Fibroblast of lung (primary cell): ENCODE measurements at regions not wholly inside any gene's neighbourhood (a gene's known extent, or its start where the extent isn't known, plus 50 kb on each side); places are given as distances from the start of the nearest gene placed in this dataset.

Experiments
- DNase-seq, 2 donors: peaks; one replicate each; pipeline versions ENCODE4 v3.0.0 to v3.0.0-alpha.2; 2010; ENCODE audit warnings: low read depth in 2 of 2
- H2AFZ ChIP-seq: 2 replicates; pipeline ENCODE4 v1.5.1; 2012; ENCODE audit warnings: low read length, control low read depth, inconsistent platforms
- H3K27ac ChIP-seq: 2 replicates; pipeline ENCODE4 v1.5.1; 2011; ENCODE audit warnings: low read length, control low read depth; ENCODE audit not compliant: insufficient read depth
- H3K27me3 ChIP-seq: 2 replicates; pipeline ENCODE4 v1.5.1; 2011; ENCODE audit warnings: mild to moderate bottlenecking, low read length; ENCODE audit not compliant: control insufficient read depth, insufficient read depth
- H3K36me3 ChIP-seq: 2 replicates; pipeline ENCODE4 v1.5.1; 2011; ENCODE audit warnings: low read length; ENCODE audit not compliant: control insufficient read depth, insufficient read depth
- H3K4me1 ChIP-seq: 2 replicates; pipeline ENCODE4 v1.5.1; 2011; ENCODE audit warnings: low read length; ENCODE audit not compliant: control insufficient read depth, insufficient read depth; ENCODE audit errors: extremely low read depth
- H3K4me2 ChIP-seq: 2 replicates; pipeline ENCODE4 v1.5.1; 2011; ENCODE audit warnings: low read length, control low read depth; ENCODE audit not compliant: insufficient read depth; ENCODE audit errors: extremely low read depth
- H3K4me3 ChIP-seq, 4 experiments: fragments of 200-600 bp in 1 of 4; sonication (generic) in 1 of 4; replicated peaks in 1 of 4; 2 replicates each; pipeline ENCODE4 v1.5.1; 2011 to 2016; ENCODE audit warnings: low read length in 4 of 4, low read depth in 3 of 4, mild to moderate bottlenecking in 3 of 4, control low read depth in 2 of 4, inconsistent platforms in 1 of 4, mixed read lengths in 1 of 4; ENCODE audit not compliant: insufficient read depth in 1 of 4; ENCODE audit errors: control extremely low read depth in 1 of 4
- H3K79me2 ChIP-seq: 2 replicates; pipeline ENCODE4 v1.5.1; 2012; ENCODE audit warnings: mild to moderate bottlenecking, low read length, inconsistent platforms; ENCODE audit not compliant: control insufficient read depth, insufficient read depth
- H3K9ac ChIP-seq: 2 replicates; pipeline ENCODE4 v1.5.1; 2011; ENCODE audit warnings: mild to moderate bottlenecking, low read length, control low read depth; ENCODE audit not compliant: insufficient read depth
- H3K9me3 ChIP-seq: 2 replicates; pipeline ENCODE4 v1.5.1; 2012; ENCODE audit warnings: low read depth, low read length; ENCODE audit not compliant: control insufficient read depth, insufficient read depth
- H4K20me1 ChIP-seq: 2 replicates; pipeline ENCODE4 v1.5.1; 2011; ENCODE audit warnings: low read length; ENCODE audit not compliant: control insufficient read depth, insufficient read depth; ENCODE audit errors: extremely low read depth
- CTCF ChIP-seq, 2 donors: IDR thresholded peaks in 1 of 2; conservative IDR thresholded peaks in 1 of 2; 1 replicate in 1 of 2; 2 replicates in 1 of 2; pipeline ENCODE4 v1.5.1; 2011 to 2012; ENCODE audit warnings: low read length in 2 of 2, control low read depth in 1 of 2, inconsistent platforms in 1 of 2, low read depth in 1 of 2, mild to moderate bottlenecking in 1 of 2
- EZH2 ChIP-seq: IDR thresholded peaks from 2 replicates; pipeline ENCODE4 v1.5.1; 2012; ENCODE audit warnings: low read length, control low read depth, mild to moderate bottlenecking; ENCODE audit errors: missing control alignments

DNA sequence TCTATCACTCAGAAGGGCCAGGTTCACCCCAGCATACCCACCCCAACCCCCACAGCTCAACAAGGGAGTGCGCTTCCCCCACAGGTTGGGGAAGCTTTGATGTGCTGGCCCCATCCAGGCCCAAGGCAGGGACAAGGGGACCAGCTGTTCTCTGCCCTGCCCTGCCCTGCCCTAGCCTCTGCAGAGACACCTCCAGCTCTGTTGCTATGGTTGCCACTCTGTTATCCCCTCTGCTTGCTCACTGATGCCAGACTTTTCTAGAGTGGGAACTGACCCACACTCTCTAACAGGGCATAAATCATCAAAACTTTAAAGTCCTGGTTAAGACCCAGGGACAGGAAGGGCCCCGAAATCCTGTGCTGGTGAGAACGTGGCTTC is 50.4 kb upstream of the ENPP7 start:
- Histone ChIP-seq H3K4me1 (no peaks in the 10 kb centered on the region), H3K9me3 (no peaks in the 10 kb centered on the region), H3K4me3 (no peak overlapping the region), H3K4me2 (no peak overlapping the region), H2AFZ (no peak overlapping the region), H3K27me3 (no peaks in the 10 kb centered on the region), H3K27ac (no peak overlapping the region), H3K36me3 (no peaks in the 10 kb centered on the region), H3K9ac (no peak overlapping the region), H4K20me1 (no peaks in the 10 kb centered on the region), H3K79me2 (no peaks in the 10 kb centered on the region)
- DNase-seq: no peak
- TF ChIP-seq EZH2 (no peak), CTCF (conservative IDR thresholded peaks at IDR 0.05 in 1 of 2, IDR thresholded peaks at IDR 0.05 in 1 of 2; ENCODE audit: low read depth in 1 of 2, low read length in 2 of 2) (no peak)

DNA sequence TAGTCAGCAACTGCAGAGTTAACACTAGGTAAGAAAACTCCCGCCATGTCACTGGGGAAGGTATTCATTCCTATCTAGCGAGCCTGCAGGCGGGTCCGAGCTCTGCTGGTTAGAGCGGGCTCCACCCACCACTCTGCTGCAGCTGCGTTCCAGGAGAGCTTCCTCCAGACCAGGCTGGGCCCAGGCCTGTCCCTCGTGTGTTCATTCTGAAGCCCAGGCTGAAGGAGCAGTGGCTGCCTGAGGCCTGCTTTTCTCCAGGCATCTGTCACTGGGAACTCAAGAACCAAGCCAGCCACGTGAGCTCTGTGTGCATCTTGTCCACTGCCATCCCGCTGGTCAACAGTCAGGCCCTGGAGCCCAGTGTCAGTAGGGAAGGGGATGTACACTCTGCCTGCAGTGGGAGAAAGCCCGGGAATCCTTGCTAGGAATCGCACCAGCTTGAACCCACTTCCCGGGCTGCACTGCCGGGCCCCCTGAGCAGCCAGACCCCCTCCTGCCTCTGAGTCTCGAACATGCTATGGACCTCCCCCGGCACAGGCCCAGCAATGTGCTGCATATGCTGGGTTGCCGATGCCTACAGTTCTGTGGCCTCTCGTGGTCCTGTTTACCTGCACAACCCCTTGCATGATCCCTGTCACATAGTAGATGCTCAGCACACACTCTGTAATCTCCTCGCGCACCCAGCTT is 51.0 kb upstream of the ENPP7 start:
- Histone ChIP-seq H3K4me1 (no peaks in the 10 kb centered on the region), H3K9ac (no peak overlapping the region), H3K27me3 (no peaks in the 10 kb centered on the region), H3K36me3 (no peaks in the 10 kb centered on the region), H3K79me2 (no peaks in the 10 kb centered on the region), H4K20me1 (no peaks in the 10 kb centered on the region), H3K27ac (no peak overlapping the region), H3K4me3 (no peak overlapping the region), H2AFZ (no peak overlapping the region), H3K9me3 (no peaks in the 10 kb centered on the region), H3K4me2 (no peak overlapping the region)
- no peak for DNase-seq
- TF ChIP-seq EZH2 (no peak), CTCF (conservative IDR thresholded peaks at IDR 0.05 in 1 of 2, IDR thresholded peaks at IDR 0.05 in 1 of 2; ENCODE audit: low read depth in 1 of 2, low read length in 2 of 2) (no peak)

DNA sequence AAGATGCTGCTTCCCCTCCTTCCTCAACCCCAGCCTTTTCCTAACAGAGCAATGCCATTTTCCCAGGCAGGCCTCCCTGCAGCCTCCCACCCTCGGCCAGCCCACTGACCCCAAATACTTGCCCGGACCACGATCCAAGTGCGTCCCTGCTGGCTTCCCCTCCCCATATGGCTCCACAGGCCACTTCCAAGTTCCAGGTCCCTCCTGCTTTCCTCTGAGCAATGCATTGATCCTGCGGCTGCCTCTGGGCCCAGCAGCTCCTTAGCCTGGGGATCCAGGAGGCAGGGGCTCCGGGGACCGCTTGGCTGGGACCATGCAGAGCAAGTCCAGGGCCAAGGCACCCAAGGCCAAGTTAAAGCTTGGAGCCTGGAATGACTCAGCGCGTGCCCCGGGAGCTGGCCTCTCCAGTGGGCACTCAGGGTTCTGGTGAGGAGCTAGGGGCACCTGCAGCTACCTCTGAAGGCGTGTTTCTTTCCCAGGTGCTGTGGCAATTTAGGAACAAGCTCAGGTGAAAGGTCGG is 51.9 kb upstream of the ENPP7 start:
- no peak overlapping the region for H3K4me3 ChIP-seq
- no peak overlapping the region for H2AFZ ChIP-seq
- H3K9me3 ChIP-seq: no peaks in the 10 kb centered on the region
- H3K4me2 ChIP-seq: no peak overlapping the region
- DNase-seq: no peak
- H3K4me1 ChIP-seq: no peaks in the 10 kb centered on the region
- no peak overlapping the region for H3K9ac ChIP-seq
- no peaks in the 10 kb centered on the region for H3K27me3 ChIP-seq
- H3K36me3 ChIP-seq: no peaks in the 10 kb centered on the region
- TF ChIP-seq CTCF (conservative IDR thresholded peaks at IDR 0.05 in 1 of 2, IDR thresholded peaks at IDR 0.05 in 1 of 2; ENCODE audit: low read depth in 1 of 2, low read length in 2 of 2) (no peak), EZH2 (no peak)
- H4K20me1 ChIP-seq: no peaks in the 10 kb centered on the region
- H3K27ac ChIP-seq: no peak overlapping the region
- no peaks in the 10 kb centered on the region for H3K79me2 ChIP-seq
